ENCODE measurements at regions not wholly inside any gene's neighbourhood (a gene's known extent, or its start where the extent isn't known, plus 50 kb on each side); places are given as distances from the start of the nearest gene placed in this dataset.

DNA sequence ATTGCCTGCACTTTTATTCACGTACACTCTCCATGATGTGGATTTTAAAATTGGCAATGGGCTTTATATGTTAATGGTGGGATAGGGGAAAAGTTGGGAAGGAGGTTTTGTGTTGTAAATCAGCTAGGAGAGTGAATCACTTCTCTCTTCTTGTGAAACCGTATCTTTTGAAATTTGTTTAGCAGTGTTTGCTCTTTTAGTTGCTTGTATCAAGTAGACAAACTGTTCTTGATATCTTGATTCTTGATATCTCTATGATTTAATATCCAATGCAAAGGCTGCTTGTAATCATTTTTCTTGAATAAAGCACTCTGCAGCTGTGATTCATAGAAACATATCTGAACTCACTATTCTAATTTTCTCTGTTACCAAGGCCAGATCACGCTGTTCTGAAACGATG is 615.1 kb downstream of the CCER1 start:
- TF ChIP-seq, protein P1, sequence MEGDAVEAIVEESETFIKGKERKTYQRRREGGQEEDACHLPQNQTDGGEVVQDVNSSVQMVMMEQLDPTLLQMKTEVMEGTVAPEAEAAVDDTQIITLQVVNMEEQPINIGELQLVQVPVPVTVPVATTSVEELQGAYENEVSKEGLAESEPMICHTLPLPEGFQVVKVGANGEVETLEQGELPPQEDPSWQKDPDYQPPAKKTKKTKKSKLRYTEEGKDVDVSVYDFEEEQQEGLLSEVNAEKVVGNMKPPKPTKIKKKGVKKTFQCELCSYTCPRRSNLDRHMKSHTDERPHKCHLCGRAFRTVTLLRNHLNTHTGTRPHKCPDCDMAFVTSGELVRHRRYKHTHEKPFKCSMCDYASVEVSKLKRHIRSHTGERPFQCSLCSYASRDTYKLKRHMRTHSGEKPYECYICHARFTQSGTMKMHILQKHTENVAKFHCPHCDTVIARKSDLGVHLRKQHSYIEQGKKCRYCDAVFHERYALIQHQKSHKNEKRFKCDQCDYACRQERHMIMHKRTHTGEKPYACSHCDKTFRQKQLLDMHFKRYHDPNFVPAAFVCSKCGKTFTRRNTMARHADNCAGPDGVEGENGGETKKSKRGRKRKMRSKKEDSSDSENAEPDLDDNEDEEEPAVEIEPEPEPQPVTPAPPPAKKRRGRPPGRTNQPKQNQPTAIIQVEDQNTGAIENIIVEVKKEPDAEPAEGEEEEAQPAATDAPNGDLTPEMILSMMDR (conservative IDR thresholded peaks at IDR 0.05 in 1 of 2, IDR thresholded peaks at IDR 0.05 in 1 of 2; ENCODE audit: low read depth in 1 of 2, low read length in 2 of 2) = no peak
- TF ChIP-seq EZH2 (IDR thresholded peaks at IDR 0.05; ENCODE audit: low read length, missing control alignments) = no peak
